Peyer's patch (tissue), 4 donors: ENCODE measurements at regions not wholly inside any gene's neighbourhood (a gene's known extent, or its start where the extent isn't known, plus 50 kb on each side); places are given as distances from the start of the nearest gene placed in this dataset.

ENCODE experiments used
- CTCF ChIP-seq, 6 experiments: fragments of 450-650 bp in 4 of 6; fragments of 200-600 bp in 2 of 6; sonication (generic) in 1 of 6; IDR thresholded peaks; one replicate each; pipeline ENCODE4 v1.5.1; 2017 to 2019; ENCODE audit warnings: antibody characterized with exemption in 6 of 6, mild to moderate bottlenecking in 3 of 6, moderate library complexity in 1 of 6
- POLR2A ChIP-seq, 2 donors: fragments of 450-650 bp; IDR thresholded peaks; one replicate each; pipeline ENCODE4 v1.5.1; 2017; ENCODE audit warnings: antibody characterized with exemption in 2 of 2, mild to moderate bottlenecking in 2 of 2, moderate library complexity in 2 of 2

GRCh38 chr17:65434878-65435277, 126.6 kb downstream of the AXIN2 start:
- TF ChIP-seq POLR2A (IDR thresholded peaks at IDR 0.05) (no peak), CTCF (IDR thresholded peaks at IDR 0.05) (no peak)
